ENCODE measurements at regions not wholly inside any gene's neighbourhood (a gene's known extent, or its start where the extent isn't known, plus 50 kb on each side); places are given as distances from the start of the nearest gene placed in this dataset.

DNA sequence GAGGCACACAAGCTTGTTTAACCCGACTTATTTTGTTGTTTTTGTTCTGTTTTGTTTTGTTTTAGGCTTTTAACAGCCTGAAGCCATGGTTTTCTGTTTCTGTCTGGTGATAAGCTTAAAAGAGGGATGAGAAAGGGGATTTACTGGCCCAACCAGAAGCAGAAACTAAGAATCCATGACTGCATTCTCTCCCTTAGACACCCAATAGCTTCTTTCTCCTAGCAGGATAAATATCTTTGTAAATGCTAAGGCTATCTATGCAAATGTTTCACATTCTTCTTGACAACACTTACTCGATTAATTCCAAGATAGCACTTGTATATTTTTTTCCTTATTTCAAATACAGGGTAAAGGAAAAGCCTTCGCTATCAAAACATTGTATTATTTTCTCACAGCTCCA lies 53.7 kb upstream of the SMAD1 start:
- no peak for DNase-seq

DNA sequence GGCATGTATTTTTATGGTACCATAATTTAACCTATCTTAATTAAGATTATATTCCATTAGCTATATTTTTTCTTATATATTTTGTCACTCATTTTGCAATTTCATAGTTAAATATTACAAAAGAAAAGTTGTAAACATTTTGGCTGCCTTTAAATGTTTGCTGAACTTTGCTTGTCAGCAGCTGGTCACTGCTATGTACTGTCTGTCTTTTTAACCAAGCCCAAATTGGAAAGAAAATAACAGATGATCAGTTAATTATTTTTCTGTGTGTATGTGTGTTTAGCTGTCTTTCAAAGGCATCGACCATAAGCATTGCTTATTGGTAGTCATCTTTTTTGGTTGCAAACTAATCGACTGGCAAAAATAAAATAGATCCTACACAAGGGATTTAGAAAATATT lies 54.4 kb upstream of the SMAD1 start:
- DNase-seq: no peak

DNA sequence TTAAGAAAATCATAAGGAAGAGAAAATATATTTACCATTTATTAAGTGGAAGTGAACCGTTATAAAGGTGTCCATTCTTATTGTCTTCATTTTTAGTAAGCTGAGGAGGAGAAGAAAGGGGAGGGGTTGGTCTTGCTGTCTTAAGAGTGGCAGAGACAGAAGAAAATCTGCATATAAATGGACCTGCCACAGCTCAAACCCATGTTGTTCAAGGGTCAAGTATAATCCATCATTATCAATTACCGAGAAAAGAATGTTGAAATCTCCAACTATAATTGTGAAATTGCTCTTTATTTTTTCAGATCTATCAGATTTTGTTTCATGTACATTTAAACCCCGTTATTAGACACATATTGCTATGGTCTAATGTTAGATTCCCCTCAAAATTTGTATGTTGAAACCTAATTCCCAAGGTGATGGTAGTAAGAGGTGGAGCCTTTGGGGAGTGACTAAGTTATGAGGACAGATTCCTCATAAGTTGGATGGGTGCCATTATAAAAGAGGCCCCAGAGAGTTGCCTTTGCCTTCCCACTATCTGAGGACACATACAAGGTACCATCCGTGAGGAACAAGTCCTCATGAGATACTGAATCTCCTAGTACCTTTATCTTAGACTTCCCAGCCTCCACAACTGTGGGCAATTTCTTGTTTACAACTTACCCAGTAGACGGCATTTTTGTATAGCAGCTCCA lies 58.5 kb upstream of the SMAD1 start:
- no peak for DNase-seq

DNA sequence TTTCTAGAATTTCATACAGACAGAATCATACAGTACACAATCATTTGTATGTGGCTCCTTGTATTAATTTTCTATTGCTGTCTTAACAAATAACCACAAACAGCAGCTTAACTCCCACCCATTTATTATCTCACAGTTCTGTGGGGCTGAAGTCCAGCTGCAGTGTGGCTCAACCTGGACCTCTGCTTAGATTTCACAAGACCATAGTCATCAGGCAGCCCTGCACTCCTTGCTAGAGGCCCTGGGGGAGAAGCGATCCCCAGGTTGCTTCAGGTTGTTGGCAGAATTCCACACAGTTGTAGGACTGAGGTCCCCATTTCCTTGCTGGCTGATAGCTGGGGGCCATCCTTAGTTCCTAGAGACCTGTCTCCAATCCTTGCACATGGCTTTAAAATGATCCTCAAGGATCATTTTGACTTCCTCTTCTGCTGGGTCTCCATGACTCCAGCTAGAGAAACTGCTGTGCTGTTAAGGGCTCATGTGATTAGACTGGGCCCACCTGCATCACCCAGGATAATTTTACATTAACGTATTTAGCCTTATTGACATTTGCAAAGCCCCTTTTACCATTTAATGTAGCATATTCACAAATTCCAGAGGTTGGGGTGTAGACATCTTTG lies 60.9 kb upstream of the SMAD1 start:
- no peak for DNase-seq

DNA sequence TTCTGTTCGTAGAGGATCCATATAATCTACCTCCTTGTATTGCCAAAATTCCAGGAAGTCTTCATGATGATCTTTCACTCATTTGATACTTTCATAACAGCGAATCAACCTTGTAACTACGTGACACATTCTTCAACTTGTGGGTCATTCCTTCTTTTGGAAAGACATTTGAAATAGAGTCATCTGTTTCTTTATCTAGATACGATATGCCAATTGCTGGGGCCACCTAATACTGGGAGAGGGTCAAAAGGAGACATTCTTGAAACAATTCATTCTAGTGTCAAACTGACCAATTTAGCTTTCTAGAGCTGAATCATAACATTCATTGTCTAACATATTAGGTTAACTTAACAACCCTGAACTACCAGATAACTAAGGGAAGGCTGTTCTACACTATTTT lies 62.9 kb upstream of the SMAD1 start:
- DNase-seq: no peak

DNA sequence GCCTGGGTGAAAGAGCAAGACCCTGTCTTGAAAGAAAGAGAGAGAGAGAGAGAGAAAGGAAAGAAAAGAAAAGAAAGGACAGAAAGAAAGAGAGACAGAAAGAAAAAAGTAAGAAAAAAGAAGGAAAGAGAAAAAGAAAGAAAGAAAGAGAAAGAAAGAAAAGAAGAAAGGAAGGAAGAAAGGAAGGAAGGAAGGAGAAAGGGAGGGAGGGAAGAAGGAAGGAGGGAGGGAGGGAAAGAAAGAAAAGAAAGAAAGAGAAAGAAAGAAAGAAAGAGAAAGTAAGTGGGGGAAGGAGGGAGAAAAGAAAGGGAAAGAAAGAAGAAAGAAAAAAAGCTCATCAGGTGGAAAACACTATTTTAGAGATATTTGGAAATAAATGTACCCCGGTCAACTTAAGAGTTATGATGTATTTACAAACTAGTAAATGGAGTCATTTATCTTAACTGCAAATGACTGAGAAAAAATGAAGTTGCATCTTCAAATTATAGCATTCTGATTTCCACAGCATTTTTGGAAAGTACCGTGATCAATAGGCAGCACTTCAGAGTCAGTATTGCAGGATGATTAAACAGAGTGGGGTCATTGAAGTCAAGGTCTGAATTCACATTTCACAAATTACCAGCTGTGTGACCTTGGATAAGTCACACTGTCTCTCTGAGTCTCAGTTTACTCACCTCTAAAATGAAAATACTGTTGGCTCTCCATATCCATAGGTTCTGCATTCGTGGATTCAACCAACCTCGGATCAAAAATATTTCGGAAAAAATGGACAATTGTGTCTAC lies 64.1 kb upstream of the SMAD1 start:
- DNase-seq: no peak

DNA sequence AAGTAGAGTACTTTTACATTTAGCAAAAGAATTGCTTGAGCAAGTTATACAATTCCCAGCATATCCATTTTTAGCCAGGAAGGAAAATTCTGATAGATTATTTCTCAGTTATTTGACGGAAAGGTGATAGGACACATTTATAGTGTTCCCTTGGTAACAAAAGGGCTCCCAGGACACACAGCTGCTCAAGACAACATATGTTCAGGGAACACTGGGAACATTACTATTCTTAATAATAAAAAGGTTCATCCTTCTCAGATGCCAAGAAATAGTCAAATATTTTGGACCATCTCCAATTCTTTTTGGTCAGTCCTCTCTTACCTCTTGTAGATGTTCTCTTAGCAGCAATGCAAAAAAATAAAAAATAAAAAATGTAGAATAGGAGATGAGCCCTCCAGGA lies 66.8 kb upstream of the SMAD1 start:
- no peak for DNase-seq

DNA sequence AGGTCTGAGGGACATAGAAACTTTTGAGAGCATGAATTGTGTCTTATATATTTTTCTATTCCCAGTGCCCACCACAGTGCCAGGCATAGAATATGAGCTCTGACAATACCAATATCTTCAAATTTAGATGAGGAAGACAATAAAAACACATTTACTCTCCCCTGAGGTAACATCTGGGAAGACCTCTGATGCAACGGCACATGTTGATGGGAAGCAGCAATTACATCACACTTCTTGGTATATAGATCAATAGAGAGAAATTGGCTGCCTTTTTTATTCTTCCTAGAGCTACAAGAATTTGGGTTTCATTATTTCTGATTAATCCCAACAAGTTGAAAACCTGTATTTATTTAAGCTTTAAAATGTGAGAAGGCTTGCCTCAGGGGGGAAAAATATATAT lies 67.4 kb upstream of the SMAD1 start:
- DNase-seq: no peak

DNA sequence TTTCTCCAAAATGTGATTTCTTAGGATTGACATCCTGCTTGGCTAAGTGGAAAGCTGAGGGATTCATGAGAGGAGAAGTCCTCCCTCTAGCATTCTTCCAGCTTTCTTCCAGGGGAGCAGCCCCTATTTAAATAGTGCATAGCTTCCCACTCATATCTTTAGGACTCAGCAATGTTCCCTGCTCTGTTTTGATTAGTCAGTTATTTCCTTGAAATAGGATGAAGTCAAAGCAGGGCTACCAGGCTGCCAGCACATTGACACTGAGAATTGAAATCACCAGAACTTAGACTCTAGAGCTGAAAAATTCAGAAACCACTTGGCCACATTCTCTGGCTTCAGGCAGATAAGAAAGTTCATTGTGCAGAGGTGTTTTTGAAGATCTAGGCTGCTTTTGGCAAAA lies 74.7 kb upstream of the SMAD1 start:
- no peak for DNase-seq

DNA sequence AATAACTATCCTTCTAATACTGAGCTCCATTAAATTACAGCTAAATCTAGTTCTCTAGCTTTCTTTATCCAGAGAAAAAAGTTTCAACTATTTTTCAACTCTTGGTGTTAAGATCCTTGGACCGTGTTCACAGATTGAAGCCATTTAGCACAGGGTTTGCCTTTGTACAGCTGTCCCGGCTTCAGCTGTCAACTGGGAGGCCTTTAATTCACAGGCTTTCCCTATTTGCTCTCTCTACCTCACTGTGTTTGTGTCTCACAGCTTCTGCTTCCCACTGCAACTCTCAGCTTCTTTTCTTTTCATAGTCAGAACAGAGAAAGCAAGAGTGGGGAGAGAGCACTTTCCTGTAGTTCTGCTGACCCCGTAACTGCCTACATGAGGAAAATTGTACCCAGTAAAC lies 76.9 kb upstream of the SMAD1 start:
- DNase-seq: no peak

DNA sequence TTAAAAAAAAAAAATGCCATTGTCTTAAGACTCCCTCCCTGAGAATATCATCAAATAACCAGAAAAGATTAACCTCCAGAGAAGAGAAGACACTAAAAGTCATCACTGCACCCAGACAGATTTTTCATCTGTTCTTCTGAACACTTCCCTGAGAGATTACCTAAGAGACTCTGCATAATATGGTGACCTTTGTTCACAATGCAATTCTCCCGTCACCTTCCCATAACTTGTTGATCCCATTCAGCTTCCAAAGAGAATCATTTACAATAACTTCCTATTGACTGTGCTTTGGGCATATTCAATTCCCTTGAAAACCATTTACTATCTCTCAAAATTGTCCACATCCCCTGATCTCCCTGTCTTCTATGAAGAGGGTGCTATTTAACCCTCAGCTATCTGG lies 85.1 kb upstream of the SMAD1 start:
- no peak for DNase-seq

DNA sequence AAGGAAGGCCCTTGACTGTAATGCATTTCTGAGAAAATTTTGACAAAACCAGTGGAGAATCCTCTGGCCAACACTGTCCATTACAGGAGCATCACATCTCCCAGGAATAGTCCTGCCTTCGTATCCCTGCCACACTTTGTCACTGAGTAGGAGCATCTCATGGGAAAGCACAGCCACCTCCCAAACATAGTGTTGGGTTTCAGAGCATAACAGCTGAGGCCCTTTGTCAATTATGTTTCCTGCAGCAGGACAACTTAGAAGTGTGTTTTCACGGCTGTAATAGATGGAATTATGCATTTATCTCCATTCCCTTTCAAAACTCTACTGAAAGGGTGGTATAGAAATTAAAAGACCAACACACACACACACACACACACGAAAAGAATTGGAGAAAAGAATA lies 91.1 kb upstream of the SMAD1 start:
- no peak for DNase-seq

DNA sequence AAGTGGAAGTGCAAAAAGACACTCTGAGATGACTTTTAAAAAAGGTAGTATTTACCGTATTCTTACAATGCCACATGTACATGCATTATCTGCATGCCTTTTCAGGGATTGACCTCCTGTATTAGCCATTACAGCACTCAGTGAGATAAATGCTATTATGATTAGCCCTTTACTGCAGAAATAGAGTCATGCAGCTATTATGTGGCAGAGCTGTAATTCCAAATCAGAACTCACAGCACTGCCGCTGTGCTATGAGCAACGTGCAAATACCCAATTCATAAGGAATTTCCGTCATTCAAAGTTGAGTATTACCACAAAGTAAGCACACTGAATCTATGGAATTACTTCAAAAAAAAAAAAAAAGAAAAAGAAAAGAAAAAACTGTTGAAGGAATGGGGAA lies 92.1 kb upstream of the SMAD1 start:
- DNase-seq: no peak

DNA sequence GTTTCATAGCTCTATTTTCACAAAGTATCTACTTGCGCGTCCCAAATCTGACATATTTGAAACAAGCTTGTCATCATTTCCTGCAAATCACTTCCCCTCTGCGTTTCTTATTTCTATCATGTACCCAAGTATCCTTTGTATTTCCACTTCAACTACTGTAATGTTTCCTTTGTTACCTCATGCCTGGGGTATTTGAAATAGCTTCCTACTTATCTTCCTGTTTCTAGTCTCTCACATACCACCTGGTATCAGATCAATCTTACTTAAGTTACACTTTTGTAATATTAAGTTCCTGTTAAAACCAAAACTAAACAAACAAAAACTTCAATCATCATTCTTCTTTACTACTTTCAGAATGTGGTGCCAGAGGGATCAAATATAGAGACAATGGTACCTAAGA lies 93.6 kb upstream of the SMAD1 start:
- no peak for DNase-seq

DNA sequence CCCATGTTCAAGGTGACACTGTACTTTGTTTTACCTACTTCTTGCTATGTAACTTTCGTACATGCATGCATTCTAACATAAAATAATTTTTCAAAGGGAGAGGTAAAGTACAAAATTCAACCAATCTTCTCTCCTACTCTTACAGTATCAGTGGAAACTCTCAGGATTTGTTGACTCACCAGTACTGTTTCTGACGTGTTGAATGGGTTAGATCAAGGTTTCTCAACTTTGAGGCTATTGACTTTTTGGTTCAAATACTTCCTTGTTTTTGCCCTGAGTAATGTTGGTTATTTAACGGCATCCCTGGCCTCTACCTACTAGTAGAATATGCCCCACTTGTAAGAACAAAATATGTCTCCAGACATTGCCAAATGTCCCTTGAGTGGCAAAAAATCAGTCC lies 94.6 kb upstream of the SMAD1 start:
- DNase-seq: no peak

DNA sequence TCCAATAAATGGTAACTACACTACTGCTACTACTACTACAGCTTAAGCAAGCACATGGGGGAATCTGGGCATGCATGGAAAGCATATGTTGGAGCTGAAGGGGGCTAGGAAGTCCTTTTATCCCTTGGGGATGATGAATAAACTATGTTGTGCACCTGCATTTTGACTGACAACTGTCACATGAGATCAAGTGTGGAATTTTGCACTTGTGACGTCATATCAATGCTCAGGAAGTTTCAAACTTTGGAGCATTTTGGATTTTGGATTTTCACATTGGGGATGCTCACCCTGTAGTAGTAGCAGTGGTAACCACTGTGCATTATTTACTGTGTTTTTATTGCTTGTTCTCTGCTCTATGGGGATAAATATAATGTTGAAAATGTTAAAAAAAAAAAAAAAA lies 100.5 kb upstream of the SMAD1 start:
- no peak for DNase-seq

DNA sequence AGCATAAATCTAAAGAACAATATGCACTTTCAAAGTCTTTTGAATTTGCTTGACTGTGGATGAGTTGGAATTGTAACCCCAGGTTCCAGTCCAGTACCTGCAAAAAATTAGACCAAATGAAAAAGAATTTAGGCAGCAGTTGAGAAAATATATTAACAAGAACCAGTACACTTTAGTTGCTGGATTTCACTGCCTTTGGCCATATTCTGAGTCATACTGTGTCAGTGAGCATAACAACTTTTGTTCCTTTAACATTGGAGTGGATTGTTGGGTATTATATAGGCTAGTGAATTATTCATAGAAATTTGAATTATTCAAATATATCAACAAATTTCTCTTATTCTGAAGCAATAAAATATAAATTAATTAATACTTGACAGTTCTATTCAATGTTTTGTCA lies 101.5 kb upstream of the SMAD1 start:
- no peak for DNase-seq

DNA sequence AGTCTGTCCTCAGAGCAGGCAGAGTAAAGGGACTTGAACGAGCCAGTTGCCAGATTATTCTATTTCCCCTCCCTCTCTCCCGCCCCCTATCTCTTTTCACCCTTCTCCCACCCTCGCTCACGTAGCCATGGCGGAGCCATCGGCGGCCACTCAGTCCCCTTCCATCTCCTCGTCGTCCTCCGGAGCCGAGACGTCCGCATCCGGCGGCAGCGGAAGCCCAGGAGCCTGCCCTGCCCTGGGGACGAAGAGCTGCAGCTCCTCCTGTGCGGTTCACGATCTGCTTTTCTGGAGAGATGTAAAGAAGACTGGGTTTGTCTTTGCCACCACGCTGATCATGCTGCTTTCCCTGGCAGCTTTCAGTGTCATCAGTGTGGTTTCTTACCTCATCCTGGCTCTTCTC lies 106.2 kb upstream of the SMAD1 start:
- DNase-seq: no peak

DNA sequence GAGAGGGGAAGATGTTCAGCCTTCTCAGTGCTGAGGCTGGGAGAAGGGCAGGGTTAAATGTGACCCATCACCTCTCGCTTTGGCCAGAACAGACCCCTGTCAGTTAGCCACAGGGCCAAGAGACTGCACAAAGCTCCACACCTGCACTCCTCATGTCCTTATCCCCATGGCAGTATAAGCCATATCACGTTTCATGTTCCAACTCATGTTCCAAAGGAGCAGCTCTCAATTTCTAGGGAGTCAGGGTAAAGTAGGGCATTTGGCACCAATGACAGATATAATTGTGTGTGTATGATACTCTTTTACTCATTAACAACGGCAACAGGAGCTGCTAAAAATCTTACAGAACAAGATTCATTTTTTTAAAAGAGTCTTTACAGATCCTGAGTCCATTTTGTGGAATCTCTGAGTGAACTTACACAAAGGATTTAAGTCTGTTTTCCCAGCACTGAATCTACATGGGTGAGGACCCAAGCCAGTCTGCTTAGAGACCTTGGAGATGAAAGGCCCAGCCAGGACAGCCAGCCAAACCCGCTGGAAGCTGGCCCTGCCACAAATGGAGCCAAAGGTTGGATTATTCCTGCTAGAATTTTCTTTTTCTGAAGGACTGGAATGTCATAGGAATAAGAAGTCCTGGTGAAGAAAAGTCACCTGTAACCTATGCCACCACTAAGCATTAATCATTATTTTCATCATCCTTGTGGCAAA lies 129.1 kb upstream of the SMAD1 start:
- DNase-seq: no peak

DNA sequence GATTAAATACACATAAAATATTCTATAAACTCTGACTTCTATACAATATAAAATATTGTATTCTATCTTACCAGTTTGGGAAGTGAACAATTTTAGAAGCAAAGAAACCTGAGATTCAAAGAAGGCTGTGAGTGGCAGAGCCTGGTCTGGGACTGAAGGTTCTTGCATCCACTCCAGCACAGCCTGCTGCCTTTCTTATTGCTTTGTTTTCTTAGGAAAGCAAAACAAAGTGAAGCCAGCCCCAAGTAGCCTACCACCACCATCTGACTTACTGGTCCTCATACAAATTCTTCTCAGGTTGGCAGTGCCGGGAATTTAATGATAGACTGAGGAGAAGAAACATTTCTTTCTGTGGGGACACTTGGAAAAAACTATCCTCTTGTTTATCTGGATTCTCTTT lies 129.7 kb upstream of the SMAD1 start:
- no peak for DNase-seq

DNA sequence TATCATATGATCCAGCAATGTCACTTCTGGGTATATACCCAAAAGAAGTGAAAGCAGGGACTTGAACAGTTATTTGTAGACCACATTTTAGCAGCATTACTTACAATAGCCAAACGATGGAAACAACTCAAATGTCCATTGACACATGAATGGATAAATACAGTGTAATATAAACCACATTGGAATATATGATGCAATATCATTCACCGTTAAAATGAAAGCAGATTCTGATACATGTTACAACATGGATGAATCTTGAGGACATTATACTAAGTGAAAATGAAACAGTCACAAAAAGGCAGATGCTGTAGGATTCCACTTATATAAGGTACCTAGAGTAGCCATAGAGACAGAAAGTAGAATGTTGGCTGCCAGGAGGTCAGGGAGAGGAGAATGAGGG lies 130.5 kb upstream of the SMAD1 start:
- no peak for DNase-seq

DNA sequence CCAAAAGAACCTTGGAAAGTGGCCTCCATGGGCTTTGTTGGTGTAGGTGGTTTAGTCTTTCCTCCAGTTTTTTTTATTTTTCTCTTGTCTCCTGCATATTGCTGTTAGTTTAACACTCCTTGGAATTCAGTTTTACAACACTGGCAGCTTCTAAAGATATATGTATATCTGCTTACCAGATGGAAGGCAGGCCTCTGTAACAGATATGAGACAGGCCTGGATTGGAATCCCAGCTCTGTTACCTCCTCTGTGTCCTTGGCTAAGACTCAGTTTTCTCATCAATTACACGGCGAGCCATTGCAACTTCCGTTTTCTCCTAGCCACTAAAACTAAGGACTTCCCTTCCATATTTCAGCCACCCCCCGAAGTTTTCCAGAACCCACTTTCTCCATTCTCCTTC lies 133.4 kb upstream of the SMAD1 start:
- no peak for DNase-seq

DNA sequence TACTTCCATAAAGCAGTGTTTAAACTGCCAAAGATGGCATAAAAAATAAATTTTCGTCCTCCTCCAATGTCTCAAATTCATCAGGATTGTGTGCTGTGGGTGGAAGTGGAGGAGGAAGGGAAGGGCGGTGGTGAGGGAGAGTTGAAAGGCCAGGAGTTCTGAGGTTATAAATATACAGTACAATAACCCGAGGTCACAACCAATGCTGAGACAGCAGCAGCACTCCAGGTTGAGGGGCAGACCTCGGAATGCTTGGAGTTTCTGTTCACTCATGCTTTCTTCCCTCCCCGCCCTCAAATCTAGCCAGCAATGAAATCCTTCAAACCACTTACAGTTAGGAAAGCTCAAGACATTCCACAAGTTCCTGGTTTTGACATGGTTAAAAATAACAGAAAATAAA lies 134.0 kb upstream of the SMAD1 start:
- DNase-seq: no peak

DNA sequence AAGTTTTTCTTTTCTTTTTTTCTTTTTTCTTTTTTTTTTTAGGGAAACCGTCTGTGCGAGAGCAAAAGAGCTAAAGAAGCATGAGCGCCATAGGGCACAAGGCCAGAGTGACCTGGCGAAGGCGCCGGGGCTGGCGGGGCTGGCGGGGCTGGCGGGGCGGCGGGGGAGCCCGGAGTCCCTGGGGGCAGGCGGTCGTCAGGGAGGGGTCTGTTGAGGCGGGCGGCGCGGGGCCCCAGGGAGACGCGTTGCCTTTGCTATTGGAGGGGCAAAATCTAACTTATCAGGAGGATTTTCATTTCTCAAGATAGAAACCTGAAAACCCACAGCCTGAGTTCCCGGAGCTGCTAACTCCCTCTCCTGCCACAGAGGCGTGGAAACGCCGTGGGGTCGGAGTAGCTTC lies 135.6 kb upstream of the SMAD1 start:
- no peak for DNase-seq
